Coronary artery (tissue), 2 donors: ENCODE measurements at regions not wholly inside any gene's neighbourhood (a gene's known extent, or its start where the extent isn't known, plus 50 kb on each side); places are given as distances from the start of the nearest gene placed in this dataset.

Experiments used
- DNase-seq: peaks from one replicate; pipeline ENCODE4 v3.0.0-alpha.2; 2017; ENCODE audit warnings: low spot score
- H3K27ac ChIP-seq, 2 donors: fragments of 200-600 bp; sonication (generic); one replicate each; pipeline ENCODE4 v1.5.1; 2016 to 2019
- H3K4me3 ChIP-seq: fragments of 200-600 bp; sonication (generic); 2 replicates; pipeline ENCODE4 v1.5.1; 2016; ENCODE audit warnings: mild to moderate bottlenecking, moderate library complexity
- CTCF ChIP-seq: fragments of 200-600 bp; sonication (generic); IDR thresholded peaks from one replicate; pipeline ENCODE4 v1.5.1; 2019; ENCODE audit warnings: antibody characterized with exemption

GRCh38 chr11:128260398-128260797, 327.0 kb downstream of the ETS1 start:
- DNase-seq: no peak
- Histone ChIP-seq H3K4me3 (no peak overlapping the region), H3K27ac (no peak overlapping the region)
- no peak for TF ChIP-seq CTCF

- Histone ChIP-seq H3K4me3 (no peak overlapping the region), H3K27ac (no peak overlapping the region)
- TF ChIP-seq CTCF: no peak
- no peak for DNase-seq
Measured at GRCh38 chr11:128259816-128260215, 327.5 kb downstream of the ETS1 start.

GRCh38 chr11:128254941-128255340, 332.4 kb downstream of the ETS1 start:
- no peak for TF ChIP-seq CTCF
- no peak overlapping the region for H3K4me3 ChIP-seq
- no peak overlapping the region for H3K27ac ChIP-seq
- DNase-seq: no peak

DNA sequence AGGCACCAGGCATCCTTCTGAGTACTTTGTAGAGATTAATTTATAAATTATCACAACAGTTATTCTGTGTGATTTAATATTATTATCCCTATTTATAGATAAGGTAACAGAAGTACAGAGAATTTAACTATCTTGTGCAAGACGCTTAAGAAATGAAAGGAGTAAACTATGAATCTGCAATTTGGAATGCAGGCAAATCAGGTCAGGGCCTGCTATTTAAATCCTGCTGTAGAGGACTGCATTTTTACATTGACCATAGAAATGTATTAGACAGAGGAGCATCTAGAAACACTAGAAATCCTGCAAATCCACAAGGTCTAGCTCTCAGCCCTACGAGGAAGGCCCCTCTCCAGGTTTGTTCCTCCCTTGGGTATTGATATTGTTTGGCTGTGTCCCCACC, 336.2 kb downstream of the ETS1 start:
- no peak overlapping the region for H3K4me3 ChIP-seq
- H3K27ac ChIP-seq: no peak overlapping the region
- TF ChIP-seq CTCF: no peak
- no peak for DNase-seq

- Histone ChIP-seq H3K27ac (no peak overlapping the region), H3K4me3 (no peak overlapping the region)
- no peak for DNase-seq
- no peak for TF ChIP-seq CTCF
Measured at GRCh38 chr11:128250482-128250881, 336.9 kb downstream of the ETS1 start.

DNA sequence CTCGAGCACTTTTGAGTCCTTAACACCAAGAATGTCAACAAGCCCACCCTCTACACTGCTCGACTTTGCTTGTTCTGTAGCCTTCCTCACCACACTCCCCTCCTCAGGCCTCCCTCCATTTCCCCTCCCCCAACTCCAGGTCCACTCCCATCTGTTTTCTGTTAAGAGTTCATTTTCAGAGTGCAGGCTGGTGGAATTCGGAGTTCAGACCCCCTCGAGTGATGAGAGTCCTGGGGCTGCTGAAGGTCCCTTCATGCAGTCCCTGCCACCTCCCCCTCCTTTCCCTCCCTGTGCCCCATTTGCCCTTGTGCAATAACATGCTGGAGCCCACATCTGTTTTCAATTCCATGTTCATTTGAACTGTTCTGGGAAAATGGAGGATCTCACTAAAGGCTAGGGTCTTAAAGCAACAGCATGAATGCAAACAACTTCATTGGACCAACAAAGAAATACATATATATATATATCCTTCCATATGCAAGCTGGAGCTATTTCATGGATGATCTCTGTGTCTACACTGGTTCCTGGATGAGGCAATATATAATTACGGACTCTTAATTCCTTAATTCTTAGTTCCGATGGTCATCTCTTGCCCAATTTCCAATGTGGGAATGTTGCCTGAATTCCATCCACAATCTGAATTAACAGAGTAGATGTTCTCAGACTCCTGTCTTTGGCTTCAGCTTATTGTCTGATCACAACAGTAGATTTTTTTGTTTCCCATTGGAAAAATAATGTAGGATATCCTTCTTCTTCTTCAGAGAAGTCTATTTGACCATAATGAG, 340.4 kb downstream of the ETS1 start:
- DNase-seq: no peak
- H3K4me3 ChIP-seq: no peak overlapping the region
- H3K27ac ChIP-seq: peak overlapping the region in 1 of 2 donors; percentile 19
- TF ChIP-seq CTCF: no peak

- Histone ChIP-seq H3K27ac (peak overlapping the region in 1 of 2 donors; percentile 19), H3K4me3 (no peak overlapping the region)
- no peak for TF ChIP-seq CTCF
- DNase-seq: no peak
Measured at GRCh38 chr11:128246364-128246801, 341.0 kb downstream of the ETS1 start.
